GM12891 (cell line): ENCODE measurements at regions not wholly inside any gene's neighbourhood (a gene's known extent, or its start where the extent isn't known, plus 50 kb on each side); places are given as distances from the start of the nearest gene placed in this dataset.
A peak's percentile ranks its signal among the peaks of the same experiment; 100 is the strongest.

Experiments
- DNase-seq: peaks from one replicate; pipeline ENCODE4 v3.0.0; 2011; ENCODE audit warnings: low spot score; ENCODE audit not compliant: insufficient read length
- FAIRE-seq: peaks from 2 replicates; lab custom pipeline; 2011; peaks lifted over from hg19 to GRCh38; lab: Jason Lieb, UNC
- PAX5 ChIP-seq: IDR thresholded peaks from 2 replicates; pipeline ENCODE4 v1.6.1; 2011; ENCODE audit warnings: low read length, moderate library complexity, mild to moderate bottlenecking; ENCODE audit not compliant: insufficient read depth, severe bottlenecking
- POLR2A ChIP-seq: IDR thresholded peaks from 2 replicates; pipeline ENCODE4 v1.6.1; 2011; ENCODE audit warnings: low read depth, low read length, control low read depth
- POLR2AphosphoS5 ChIP-seq: IDR thresholded peaks from 2 replicates; pipeline ENCODE4 v1.6.1; 2011; ENCODE audit warnings: low read depth, low read length, control low read depth
- POU2F2 ChIP-seq: IDR thresholded peaks from 2 replicates; pipeline ENCODE4 v1.6.1; 2011; ENCODE audit warnings: low read depth, mild to moderate bottlenecking, control low read depth, low read length, moderate library complexity
- SPI1 ChIP-seq: IDR thresholded peaks from 2 replicates; pipeline ENCODE4 v1.6.1; 2011; ENCODE audit warnings: low read depth, low read length, control low read depth
- TAF1 ChIP-seq: IDR thresholded peaks from 2 replicates; pipeline ENCODE4 v1.6.1; 2011; ENCODE audit warnings: low read depth, low read length, control low read depth

DNA sequence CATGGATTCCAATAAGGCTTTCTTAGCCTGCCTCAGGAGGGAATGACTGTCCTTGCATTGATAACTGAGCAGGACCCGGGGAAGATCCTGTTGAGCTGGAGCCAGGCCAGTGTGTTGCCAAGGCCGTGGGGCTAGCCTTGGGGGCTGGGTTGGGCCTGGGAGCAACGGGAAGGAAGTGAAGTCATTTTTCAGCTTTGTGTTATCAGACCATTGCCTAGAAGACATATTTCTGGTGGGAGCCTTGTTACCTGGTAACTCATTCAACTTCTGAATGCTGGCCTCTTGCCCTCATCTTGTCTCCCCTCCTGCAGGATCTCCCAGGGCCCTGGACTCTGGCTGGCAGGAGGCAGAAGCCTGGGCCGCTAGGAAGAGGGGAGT, 92.7 kb upstream of the MGAT5 start:
- FAIRE-seq: peak; percentile 38
- DNase-seq: no peak
- TF ChIP-seq TAF1: no peak

GRCh38 chr2:134163336-134163735, 90.5 kb upstream of the MGAT5 start:
- no peak for TF ChIP-seq SPI1
- no peak for TF ChIP-seq POLR2AphosphoS5
- no peak for DNase-seq
- no peak for FAIRE-seq

DNA sequence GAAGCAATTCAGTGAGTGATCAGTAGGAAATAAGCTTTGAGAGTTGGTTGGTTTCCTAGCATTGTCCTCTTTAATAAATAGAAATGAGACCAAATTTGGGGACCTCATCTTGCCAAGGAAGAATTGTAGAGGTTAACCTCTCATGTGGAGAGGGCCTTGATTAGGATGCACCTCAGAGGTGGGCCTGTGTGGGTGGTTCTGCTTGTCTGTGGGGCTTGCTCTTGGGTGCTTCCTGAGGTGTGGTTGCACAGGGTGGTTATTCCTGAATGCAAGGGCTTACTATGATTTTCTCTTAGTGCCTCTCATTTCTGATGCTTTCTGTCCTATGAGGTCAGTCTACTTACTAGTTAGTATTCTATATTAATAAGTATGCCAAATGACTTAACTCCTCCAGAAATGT, 89.6 kb upstream of the MGAT5 start:
- no peak for FAIRE-seq
- DNase-seq: no peak
- no peak for TF ChIP-seq TAF1
- TF ChIP-seq PAX5: no peak
- no peak for TF ChIP-seq POLR2A
- TF ChIP-seq SPI1: no peak
- no peak for TF ChIP-seq POU2F2
- no peak for TF ChIP-seq POLR2AphosphoS5

DNA sequence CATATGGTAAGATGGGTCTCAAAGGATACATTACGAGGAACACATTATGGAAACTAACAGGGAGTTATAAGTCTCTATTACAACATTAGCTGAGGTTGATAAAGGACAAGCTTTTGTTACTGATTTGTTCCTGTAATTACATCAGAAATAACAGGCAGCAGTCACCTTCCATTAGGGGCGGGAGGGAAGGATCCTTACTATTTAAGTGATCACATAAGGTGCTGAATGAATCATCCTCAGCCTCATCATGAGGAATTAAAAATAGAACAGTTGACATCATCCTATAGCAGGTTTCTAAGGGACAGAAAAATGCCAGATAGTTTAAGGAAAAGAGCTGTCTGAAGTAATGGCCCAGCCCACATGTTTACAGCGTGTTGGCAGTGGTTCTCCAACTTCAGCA, 86.9 kb upstream of the MGAT5 start:
- DNase-seq: no peak
- TF ChIP-seq SPI1 (no peak), TAF1 (no peak), POLR2AphosphoS5 (no peak), POLR2A (no peak), POU2F2 (no peak), PAX5 (no peak)
- FAIRE-seq: no peak

GRCh38 chr2:134169788-134170187, 84.1 kb upstream of the MGAT5 start:
- peak; percentile 23 for FAIRE-seq
- DNase-seq: no peak
- TF ChIP-seq TAF1 (no peak), POLR2AphosphoS5 (no peak), SPI1 (no peak), POLR2A (no peak), POU2F2 (no peak), PAX5 (no peak)

- no peak for FAIRE-seq
- TF ChIP-seq TAF1 (no peak), POLR2AphosphoS5 (no peak), SPI1 (no peak), POLR2A (no peak), POU2F2 (no peak), PAX5 (no peak)
- DNase-seq: no peak
Measured at GRCh38 chr2:134170294-134170693, 83.6 kb upstream of the MGAT5 start.

DNA sequence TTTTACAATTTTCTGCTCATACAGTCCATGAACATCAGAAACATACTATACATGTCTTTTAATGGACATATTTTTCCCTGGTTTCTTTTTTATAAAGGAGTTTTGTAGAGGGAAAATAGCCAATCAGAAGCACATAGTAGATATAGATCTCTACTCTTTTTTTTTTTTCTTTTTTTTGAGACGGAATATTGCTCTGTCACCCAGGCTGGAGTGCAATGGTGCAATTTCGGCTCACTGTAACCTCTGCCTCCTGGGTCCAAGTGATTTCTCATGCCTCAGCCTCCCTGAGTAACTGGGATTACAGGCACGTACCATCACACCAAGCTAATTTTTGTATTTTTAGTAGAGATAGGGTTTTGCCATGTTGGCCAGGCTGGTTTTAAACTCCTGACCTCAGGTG, 83.2 kb upstream of the MGAT5 start:
- TF ChIP-seq TAF1: no peak
- no peak for TF ChIP-seq POLR2A
- no peak for TF ChIP-seq PAX5
- no peak for TF ChIP-seq SPI1
- no peak for TF ChIP-seq POLR2AphosphoS5
- TF ChIP-seq POU2F2: no peak
- DNase-seq (no peak), FAIRE-seq (no peak)

- DNase-seq (no peak), FAIRE-seq (peak; percentile 35)
- no peak for TF ChIP-seq TAF1
Measured at GRCh38 chr2:134173338-134174016, 80.4 kb upstream of the MGAT5 start.

- TF ChIP-seq POU2F2: no peak
- no peak for TF ChIP-seq TAF1
- TF ChIP-seq SPI1: no peak
- TF ChIP-seq POLR2AphosphoS5: no peak
- no peak for TF ChIP-seq POLR2A
- no peak for TF ChIP-seq PAX5
- FAIRE-seq: no peak
Measured at GRCh38 chr2:134174711-134175110, 79.2 kb upstream of the MGAT5 start.

DNA sequence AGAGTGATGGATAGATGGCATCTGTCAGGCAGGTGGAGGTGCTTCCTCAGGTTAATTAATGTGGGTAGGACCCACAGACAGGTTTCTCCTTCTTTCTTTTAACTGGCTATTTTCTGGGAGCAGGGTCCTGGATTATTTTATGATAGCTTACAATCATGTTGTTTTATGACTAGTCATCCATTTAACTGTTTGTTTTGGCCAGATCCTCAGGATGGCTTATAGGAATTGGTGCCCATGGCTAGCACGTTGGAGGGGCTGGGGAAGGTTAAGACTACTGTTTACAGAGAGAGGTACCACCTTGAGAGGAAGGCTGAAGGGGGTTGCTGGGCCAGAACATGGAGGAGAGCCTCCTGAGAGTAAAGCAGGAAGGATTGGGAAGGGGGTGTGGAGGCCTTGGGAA, 78.0 kb upstream of the MGAT5 start:
- TF ChIP-seq POU2F2 (no peak), POLR2AphosphoS5 (no peak), PAX5 (no peak), SPI1 (no peak), POLR2A (no peak), TAF1 (no peak)
- FAIRE-seq: no peak
- DNase-seq: no peak

More at GRCh38 chr2:134174711-134175110, 79.2 kb upstream of the MGAT5 start:
- DNase-seq: no peak

GRCh38 chr2:134177351-134177931, 76.4 kb upstream of the MGAT5 start:
- DNase-seq (no peak), FAIRE-seq (no peak)
- TF ChIP-seq TAF1 (no peak), POLR2AphosphoS5 (no peak), POU2F2 (no peak), PAX5 (no peak), SPI1 (no peak), POLR2A (no peak)
